ENCODE measurements at regions not wholly inside any gene's neighbourhood (a gene's known extent, or its start where the extent isn't known, plus 50 kb on each side); places are given as distances from the start of the nearest gene placed in this dataset.

- Histone ChIP-seq H3K4ac (ENCODE audit: low read length) (no peak overlapping the region), H2AFZ (ENCODE audit: low read length) (no peak overlapping the region), H4K8ac (ENCODE audit: low read depth, low read length) (no peak overlapping the region), H3K79me1 (ENCODE audit: low read depth, low read length) (no peaks in the 10 kb centered on the region), H3K27ac (replicated peaks; ENCODE audit: low read length) (no peak overlapping the region), H3K9ac (ENCODE audit: low read depth, low read length, poor library complexity) (no peak overlapping the region), H3K23ac (ENCODE audit: low read depth, low read length, poor library complexity) (no peak overlapping the region), H3K4me2 (ENCODE audit: insufficient read depth, low read length, poor library complexity, severe bottlenecking) (no peak overlapping the region), H2BK5ac (ENCODE audit: low read length) (no peak overlapping the region), H2BK120ac (ENCODE audit: low read depth, low read length) (no peak overlapping the region), H4K91ac (ENCODE audit: low read depth, low read length, poor library complexity) (no peak overlapping the region), H3K4me1 (ENCODE audit: control insufficient read depth in 2 of 2, insufficient read depth in 1 of 2, low read depth in 1 of 2, low read length in 2 of 2) (peaks cover 0 to 1% of the 10 kb centered on the region in 2 donors), H2AK5ac (ENCODE audit: low read depth, low read length) (no peak overlapping the region), H3K27me3 (ENCODE audit: control insufficient read depth in 3 of 3, insufficient read depth in 3 of 3, low read depth in 1 of 3, low read length in 3 of 3) (no peaks in the 10 kb centered on the region), H2BK12ac (ENCODE audit: low read length) (no peak overlapping the region), H2BK15ac (ENCODE audit: low read length) (no peak overlapping the region), H3K18ac (ENCODE audit: low read length) (no peak overlapping the region), H3K9me3 (replicated peaks in 1 of 2; ENCODE audit: control insufficient read depth in 2 of 2, insufficient read depth in 1 of 2, low read depth in 1 of 2, low read length in 2 of 2) (peaks cover 2 to 3% of the 10 kb centered on the region in 2 donors), H3K4me3 (ENCODE audit: low read length in 2 of 2) (no peak overlapping the region), H3K36me3 (replicated peaks in 1 of 2; ENCODE audit: control insufficient read depth in 2 of 2, insufficient read depth in 2 of 2, low read length in 2 of 2) (no peaks in the 10 kb centered on the region), H3K14ac (ENCODE audit: low read length) (no peak overlapping the region)
- no peak for DNase-seq (ENCODE audit: low spot score)
- WGBS, 2 donors (ENCODE audit: extremely low coverage in 2 of 2, insufficient read length in 2 of 2, insufficient replicate concordance in 1 of 2) = no CpG with 5 or more reads among the region's 4 CpGs
Observed at GRCh38 chr9:99579964-99580363, 241.7 kb upstream of the NR4A3 start.

GRCh38 chr9:99582814-99583213 is 238.9 kb upstream of the NR4A3 start:
- no peak overlapping the region for H4K91ac ChIP-seq (ENCODE audit: low read depth, low read length, poor library complexity)
- H2BK120ac ChIP-seq (ENCODE audit: low read depth, low read length) = no peak overlapping the region
- no peak overlapping the region for H2BK15ac ChIP-seq (ENCODE audit: low read length)
- no peak overlapping the region for H3K27ac ChIP-seq (replicated peaks; ENCODE audit: low read length)
- H3K4me3 ChIP-seq (ENCODE audit: low read length in 2 of 2) = no peak overlapping the region
- H2BK5ac ChIP-seq (ENCODE audit: low read length) = no peak overlapping the region
- no peaks in the 10 kb centered on the region for H3K27me3 ChIP-seq (ENCODE audit: control insufficient read depth in 3 of 3, insufficient read depth in 3 of 3, low read depth in 1 of 3, low read length in 3 of 3)
- no CpG with 5 or more reads among the region's 6 CpGs for WGBS, 2 donors (ENCODE audit: extremely low coverage in 2 of 2, insufficient read length in 2 of 2, insufficient replicate concordance in 1 of 2)
- no peak overlapping the region for H3K9ac ChIP-seq (ENCODE audit: low read depth, low read length, poor library complexity)
- H3K4me1 ChIP-seq (ENCODE audit: control insufficient read depth in 2 of 2, insufficient read depth in 1 of 2, low read depth in 1 of 2, low read length in 2 of 2) = no peaks in the 10 kb centered on the region
- no peak overlapping the region for H2AFZ ChIP-seq (ENCODE audit: low read length)
- no peak overlapping the region for H3K18ac ChIP-seq (ENCODE audit: low read length)
- no peak overlapping the region for H2AK5ac ChIP-seq (ENCODE audit: low read depth, low read length)
- H3K9me3 ChIP-seq (replicated peaks in 1 of 2; ENCODE audit: control insufficient read depth in 2 of 2, insufficient read depth in 1 of 2, low read depth in 1 of 2, low read length in 2 of 2) = peaks cover 2 to 3% of the 10 kb centered on the region in 2 donors
- H3K14ac ChIP-seq (ENCODE audit: low read length) = no peak overlapping the region
- no peak for DNase-seq (ENCODE audit: low spot score)
- H3K4ac ChIP-seq (ENCODE audit: low read length) = no peak overlapping the region
- H3K4me2 ChIP-seq (ENCODE audit: insufficient read depth, low read length, poor library complexity, severe bottlenecking) = no peak overlapping the region
- H3K36me3 ChIP-seq (replicated peaks in 1 of 2; ENCODE audit: control insufficient read depth in 2 of 2, insufficient read depth in 2 of 2, low read length in 2 of 2) = no peaks in the 10 kb centered on the region
- no peak overlapping the region for H3K23ac ChIP-seq (ENCODE audit: low read depth, low read length, poor library complexity)
- H2BK12ac ChIP-seq (ENCODE audit: low read length) = no peak overlapping the region
- H3K79me1 ChIP-seq (ENCODE audit: low read depth, low read length) = no peaks in the 10 kb centered on the region
- no peak overlapping the region for H4K8ac ChIP-seq (ENCODE audit: low read depth, low read length)

- WGBS, 2 donors (ENCODE audit: extremely low coverage in 2 of 2, insufficient read length in 2 of 2, insufficient replicate concordance in 1 of 2) = no CpG with 5 or more reads among the region's 3 CpGs
- no peaks in the 10 kb centered on the region for H3K79me1 ChIP-seq (ENCODE audit: low read depth, low read length)
- no peak overlapping the region for H3K23ac ChIP-seq (ENCODE audit: low read depth, low read length, poor library complexity)
- no peak overlapping the region for H2BK12ac ChIP-seq (ENCODE audit: low read length)
- H3K36me3 ChIP-seq (replicated peaks in 1 of 2; ENCODE audit: control insufficient read depth in 2 of 2, insufficient read depth in 2 of 2, low read length in 2 of 2) = no peaks in the 10 kb centered on the region
- H2AFZ ChIP-seq (ENCODE audit: low read length) = no peak overlapping the region
- H3K9me3 ChIP-seq (replicated peaks in 1 of 2; ENCODE audit: control insufficient read depth in 2 of 2, insufficient read depth in 1 of 2, low read depth in 1 of 2, low read length in 2 of 2) = peaks cover 2 to 3% of the 10 kb centered on the region in 2 donors
- no peak overlapping the region for H3K4ac ChIP-seq (ENCODE audit: low read length)
- DNase-seq (ENCODE audit: low spot score) = no peak
- no peak overlapping the region for H3K9ac ChIP-seq (ENCODE audit: low read depth, low read length, poor library complexity)
- no peak overlapping the region for H3K14ac ChIP-seq (ENCODE audit: low read length)
- no peak overlapping the region for H2BK120ac ChIP-seq (ENCODE audit: low read depth, low read length)
- H2BK5ac ChIP-seq (ENCODE audit: low read length) = no peak overlapping the region
- H2AK5ac ChIP-seq (ENCODE audit: low read depth, low read length) = no peak overlapping the region
- no peaks in the 10 kb centered on the region for H3K4me1 ChIP-seq (ENCODE audit: control insufficient read depth in 2 of 2, insufficient read depth in 1 of 2, low read depth in 1 of 2, low read length in 2 of 2)
- H4K91ac ChIP-seq (ENCODE audit: low read depth, low read length, poor library complexity) = no peak overlapping the region
- no peak overlapping the region for H3K27ac ChIP-seq (replicated peaks; ENCODE audit: low read length)
- H3K18ac ChIP-seq (ENCODE audit: low read length) = no peak overlapping the region
- no peak overlapping the region for H3K4me3 ChIP-seq (ENCODE audit: low read length in 2 of 2)
- H4K8ac ChIP-seq (ENCODE audit: low read depth, low read length) = no peak overlapping the region
- no peak overlapping the region for H3K4me2 ChIP-seq (ENCODE audit: insufficient read depth, low read length, poor library complexity, severe bottlenecking)
- no peak overlapping the region for H2BK15ac ChIP-seq (ENCODE audit: low read length)
- H3K27me3 ChIP-seq (ENCODE audit: control insufficient read depth in 3 of 3, insufficient read depth in 3 of 3, low read depth in 1 of 3, low read length in 3 of 3) = no peaks in the 10 kb centered on the region
Observed at GRCh38 chr9:99588299-99588698, 233.4 kb upstream of the NR4A3 start.

- H3K27ac ChIP-seq (replicated peaks; ENCODE audit: low read length) = no peak overlapping the region
- no peak overlapping the region for H3K18ac ChIP-seq (ENCODE audit: low read length)
- no peak overlapping the region for H2AFZ ChIP-seq (ENCODE audit: low read length)
- no peak for DNase-seq (ENCODE audit: low spot score)
- H3K79me1 ChIP-seq (ENCODE audit: low read depth, low read length) = no peaks in the 10 kb centered on the region
- WGBS, 2 donors (ENCODE audit: extremely low coverage in 2 of 2, insufficient read length in 2 of 2, insufficient replicate concordance in 1 of 2) = no CpG with 5 or more reads among the region's 2 CpGs
- H4K8ac ChIP-seq (ENCODE audit: low read depth, low read length) = no peak overlapping the region
- H4K91ac ChIP-seq (ENCODE audit: low read depth, low read length, poor library complexity) = no peak overlapping the region
- peaks cover 0 to 3% of the 10 kb centered on the region in 2 donors for H3K9me3 ChIP-seq (replicated peaks in 1 of 2; ENCODE audit: control insufficient read depth in 2 of 2, insufficient read depth in 1 of 2, low read depth in 1 of 2, low read length in 2 of 2)
- H3K23ac ChIP-seq (ENCODE audit: low read depth, low read length, poor library complexity) = no peak overlapping the region
- no peak overlapping the region for H3K14ac ChIP-seq (ENCODE audit: low read length)
- H3K36me3 ChIP-seq (replicated peaks in 1 of 2; ENCODE audit: control insufficient read depth in 2 of 2, insufficient read depth in 2 of 2, low read length in 2 of 2) = no peaks in the 10 kb centered on the region
- no peak overlapping the region for H3K4me2 ChIP-seq (ENCODE audit: insufficient read depth, low read length, poor library complexity, severe bottlenecking)
- H2AK5ac ChIP-seq (ENCODE audit: low read depth, low read length) = no peak overlapping the region
- no peak overlapping the region for H3K4me3 ChIP-seq (ENCODE audit: low read length in 2 of 2)
- no peaks in the 10 kb centered on the region for H3K27me3 ChIP-seq (ENCODE audit: control insufficient read depth in 3 of 3, insufficient read depth in 3 of 3, low read depth in 1 of 3, low read length in 3 of 3)
- no peak overlapping the region for H3K9ac ChIP-seq (ENCODE audit: low read depth, low read length, poor library complexity)
- no peak overlapping the region for H2BK15ac ChIP-seq (ENCODE audit: low read length)
- H2BK120ac ChIP-seq (ENCODE audit: low read depth, low read length) = no peak overlapping the region
- no peak overlapping the region for H2BK12ac ChIP-seq (ENCODE audit: low read length)
- H2BK5ac ChIP-seq (ENCODE audit: low read length) = no peak overlapping the region
- no peak overlapping the region for H3K4ac ChIP-seq (ENCODE audit: low read length)
- H3K4me1 ChIP-seq (ENCODE audit: control insufficient read depth in 2 of 2, insufficient read depth in 1 of 2, low read depth in 1 of 2, low read length in 2 of 2) = no peaks in the 10 kb centered on the region
Observed at GRCh38 chr9:99588747-99589146, 232.9 kb upstream of the NR4A3 start.

All from neuronal stem cell (in vitro differentiated cells).